ENCODE measurements at regions not wholly inside any gene's neighbourhood (a gene's known extent, or its start where the extent isn't known, plus 50 kb on each side); places are given as distances from the start of the nearest gene placed in this dataset.
"Not testable (repeated sequence)": the region's sequence is repeated elsewhere in the genome, so short reads cannot be mapped to it uniquely, and the experiment has no call there.

GRCh38 chr3:84727616-84728015, 231.2 kb upstream of the CADM2 start:
- no peak overlapping the region for H3K27ac ChIP-seq
- H3K27me3 ChIP-seq, result no peaks in the 10 kb centered on the region
- H3K36me3 ChIP-seq, result no peaks in the 10 kb centered on the region
- H3K4me1 ChIP-seq, result peaks cover 23% of the 10 kb centered on the region
- H3K9me3 ChIP-seq (replicated peaks), result no peaks in the 10 kb centered on the region
- no peak for DNase-seq
- no peak overlapping the region for H3K4me3 ChIP-seq

GRCh38 chr3:84734731-84735130, 224.1 kb upstream of the CADM2 start:
- H3K36me3 ChIP-seq; DNase-seq; H3K27ac ChIP-seq; H3K4me3 ChIP-seq; H3K9me3 ChIP-seq (replicated peaks); H3K27me3 ChIP-seq: not testable (repeated sequence)
- peaks cover 11% of the 10 kb centered on the region for H3K4me1 ChIP-seq

GRCh38 chr3:84738086-84738485, 220.7 kb upstream of the CADM2 start:
- no peak for DNase-seq
- Histone ChIP-seq H3K4me3 (no peak overlapping the region), H3K27me3 (no peaks in the 10 kb centered on the region), H3K9me3 (replicated peaks) (no peaks in the 10 kb centered on the region), H3K36me3 (no peaks in the 10 kb centered on the region), H3K27ac (no peak overlapping the region), H3K4me1 (no peaks in the 10 kb centered on the region)

GRCh38 chr3:84742915-84743425, 215.8 kb upstream of the CADM2 start:
- H3K36me3 ChIP-seq, result no peaks in the 10 kb centered on the region
- no peak overlapping the region for H3K4me3 ChIP-seq
- no peaks in the 10 kb centered on the region for H3K4me1 ChIP-seq
- H3K27ac ChIP-seq, result no peak overlapping the region
- no peak for DNase-seq
- no peaks in the 10 kb centered on the region for H3K9me3 ChIP-seq (replicated peaks)
- H3K27me3 ChIP-seq, result no peaks in the 10 kb centered on the region

- no peaks in the 10 kb centered on the region for H3K9me3 ChIP-seq (replicated peaks)
- no peak overlapping the region for H3K4me3 ChIP-seq
- H3K27me3 ChIP-seq, result no peaks in the 10 kb centered on the region
- H3K36me3 ChIP-seq, result no peaks in the 10 kb centered on the region
- no peak for DNase-seq
- H3K4me1 ChIP-seq, result no peaks in the 10 kb centered on the region
- H3K27ac ChIP-seq, result no peak overlapping the region
These were observed 214.7 kb upstream of the CADM2 start for GRCh38 chr3:84744130-84744529.

GRCh38 chr3:84755860-84756259, 202.9 kb upstream of the CADM2 start:
- Histone ChIP-seq H3K9me3 (replicated peaks) (no peaks in the 10 kb centered on the region), H3K4me1 (no peaks in the 10 kb centered on the region)

GRCh38 chr3:84759361-84759760, 199.4 kb upstream of the CADM2 start:
- Histone ChIP-seq H3K27ac (no peak overlapping the region), H3K9me3 (replicated peaks) (no peaks in the 10 kb centered on the region)
- DNase-seq, result no peak

More at GRCh38 chr3:84755860-84756259, 202.9 kb upstream of the CADM2 start:
- no peaks in the 10 kb centered on the region for H3K36me3 ChIP-seq
- no peak overlapping the region for H3K4me3 ChIP-seq
- no peak overlapping the region for H3K27ac ChIP-seq
- no peak for DNase-seq
- no peaks in the 10 kb centered on the region for H3K27me3 ChIP-seq

GRCh38 chr3:84772841-84773240, 185.9 kb upstream of the CADM2 start:
- H3K27me3 ChIP-seq, result no peaks in the 10 kb centered on the region
- no peaks in the 10 kb centered on the region for H3K36me3 ChIP-seq
- H3K4me1 ChIP-seq, result no peaks in the 10 kb centered on the region
- H3K9me3 ChIP-seq (replicated peaks), result no peaks in the 10 kb centered on the region
- no peak overlapping the region for H3K4me3 ChIP-seq
- DNase-seq, result peak; percentile 13 to 64
- H3K27ac ChIP-seq, result no peak overlapping the region

More at GRCh38 chr3:84759361-84759760, 199.4 kb upstream of the CADM2 start:
- Histone ChIP-seq H3K4me3 (no peak overlapping the region), H3K4me1 (no peaks in the 10 kb centered on the region), H3K36me3 (no peaks in the 10 kb centered on the region), H3K27me3 (no peaks in the 10 kb centered on the region)

- H3K4me3 ChIP-seq, result no peak overlapping the region
- H3K36me3 ChIP-seq, result no peaks in the 10 kb centered on the region
- no peaks in the 10 kb centered on the region for H3K27me3 ChIP-seq
- DNase-seq, result no peak
- H3K27ac ChIP-seq, result no peak overlapping the region
- no peaks in the 10 kb centered on the region for H3K4me1 ChIP-seq
- no peaks in the 10 kb centered on the region for H3K9me3 ChIP-seq (replicated peaks)
These were observed 175.5 kb upstream of the CADM2 start for GRCh38 chr3:84783281-84783680.

GRCh38 chr3:84789961-84790360, 168.8 kb upstream of the CADM2 start:
- H3K27ac ChIP-seq, result no peak overlapping the region
- H3K9me3 ChIP-seq (replicated peaks), result no peaks in the 10 kb centered on the region
- H3K27me3 ChIP-seq, result no peaks in the 10 kb centered on the region
- no peak for DNase-seq
- no peaks in the 10 kb centered on the region for H3K4me1 ChIP-seq
- H3K36me3 ChIP-seq, result no peaks in the 10 kb centered on the region
- H3K4me3 ChIP-seq, result no peak overlapping the region

GRCh38 chr3:84806958-84807357, 151.8 kb upstream of the CADM2 start:
- Histone ChIP-seq H3K27me3 (no peaks in the 10 kb centered on the region), H3K27ac (no peak overlapping the region), H3K36me3 (no peaks in the 10 kb centered on the region), H3K4me3 (no peak overlapping the region), H3K4me1 (no peaks in the 10 kb centered on the region), H3K9me3 (replicated peaks) (no peaks in the 10 kb centered on the region)
- no peak for DNase-seq

GRCh38 chr3:84820126-84820525, 138.7 kb upstream of the CADM2 start:
- Histone ChIP-seq H3K27me3 (no peaks in the 10 kb centered on the region), H3K4me3 (no peak overlapping the region), H3K9me3 (replicated peaks) (no peaks in the 10 kb centered on the region)

GRCh38 chr3:84820906-84821305, 137.9 kb upstream of the CADM2 start:
- Histone ChIP-seq H3K36me3 (no peaks in the 10 kb centered on the region), H3K27ac (no peak overlapping the region), H3K9me3 (replicated peaks) (no peaks in the 10 kb centered on the region), H3K4me3 (no peak overlapping the region), H3K4me1 (no peaks in the 10 kb centered on the region), H3K27me3 (no peaks in the 10 kb centered on the region)
- DNase-seq, result no peak

More at GRCh38 chr3:84820126-84820525, 138.7 kb upstream of the CADM2 start:
- Histone ChIP-seq H3K4me1 (no peaks in the 10 kb centered on the region), H3K27ac (no peak overlapping the region), H3K36me3 (no peaks in the 10 kb centered on the region)
- no peak for DNase-seq

GRCh38 chr3:84825817-84826216, 133.0 kb upstream of the CADM2 start:
- no peaks in the 10 kb centered on the region for H3K9me3 ChIP-seq (replicated peaks)
- H3K27ac ChIP-seq, result no peak overlapping the region
- H3K4me1 ChIP-seq, result no peaks in the 10 kb centered on the region
- no peaks in the 10 kb centered on the region for H3K27me3 ChIP-seq
- DNase-seq, result no peak
- H3K36me3 ChIP-seq, result no peaks in the 10 kb centered on the region
- H3K4me3 ChIP-seq, result no peak overlapping the region

GRCh38 chr3:84830476-84830875, 128.3 kb upstream of the CADM2 start:
- no peaks in the 10 kb centered on the region for H3K36me3 ChIP-seq
- no peak for DNase-seq
- no peaks in the 10 kb centered on the region for H3K4me1 ChIP-seq
- H3K9me3 ChIP-seq (replicated peaks), result no peaks in the 10 kb centered on the region
- no peaks in the 10 kb centered on the region for H3K27me3 ChIP-seq
- H3K27ac ChIP-seq, result no peak overlapping the region
- no peak overlapping the region for H3K4me3 ChIP-seq

- Histone ChIP-seq H3K27me3 (no peaks in the 10 kb centered on the region), H3K27ac (no peak overlapping the region), H3K4me1 (no peaks in the 10 kb centered on the region), H3K9me3 (replicated peaks) (no peaks in the 10 kb centered on the region), H3K4me3 (no peak overlapping the region), H3K36me3 (no peaks in the 10 kb centered on the region)
- no peak for DNase-seq
These were observed 123.4 kb upstream of the CADM2 start for GRCh38 chr3:84835366-84835765.

All from SJCRH30 (cell line).